Activated CD4-positive, CD25-positive, alpha-beta regulatory T cell treated with anti-CD3 and anti-CD28 coated beads, Interleukin-2, amount 50 U/mL, for 16 hours (primary cell): ENCODE measurements at regions not wholly inside any gene's neighbourhood (a gene's known extent, or its start where the extent isn't known, plus 50 kb on each side); places are given as distances from the start of the nearest gene placed in this dataset.
"Not testable (repeated sequence)": the region's sequence is repeated elsewhere in the genome, so short reads cannot be mapped to it uniquely, and the experiment has no call there.

Source experiments
- DNase-seq: peaks from one replicate; pipeline ENCODE4 v3.0.0-alpha.2; 2020; ENCODE audit warnings: low read depth, low spot score

DNA sequence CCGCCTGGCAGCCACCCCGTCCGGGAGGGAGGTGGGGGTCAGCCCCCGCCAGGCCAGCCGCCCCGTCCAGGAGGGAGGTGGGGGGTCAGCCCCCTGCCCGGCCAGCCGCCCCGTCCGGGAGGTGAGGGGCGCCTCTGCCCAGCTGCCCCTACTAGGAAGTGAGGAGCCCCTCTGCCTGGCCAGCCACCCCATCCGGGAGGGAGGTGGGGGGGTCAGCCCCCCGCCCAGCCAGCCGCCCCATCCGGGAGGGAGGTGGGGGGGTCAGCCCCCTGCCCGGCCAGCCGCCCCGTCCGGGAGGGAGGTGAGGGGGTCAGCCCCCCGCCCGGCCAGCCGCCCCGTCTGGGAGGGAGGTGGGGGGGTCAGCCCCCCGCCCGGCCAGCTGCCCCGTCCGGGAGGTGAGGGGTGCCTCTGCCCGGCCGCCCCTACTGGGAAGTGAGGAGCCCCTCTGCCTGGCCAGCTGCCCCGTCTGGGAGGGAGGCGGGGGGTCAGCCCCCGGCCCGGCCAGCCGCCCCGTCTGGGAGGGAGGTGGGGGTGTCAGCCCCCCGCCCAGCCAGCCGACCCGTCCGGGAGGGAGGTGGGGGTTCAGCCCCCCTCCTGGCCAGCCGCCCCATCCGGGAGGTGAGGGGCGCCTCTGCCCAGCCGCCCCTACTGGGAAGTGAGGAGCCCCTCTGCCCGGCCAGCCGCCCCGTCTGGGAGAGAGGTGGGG is 476.6 kb downstream of the MID1IP1 start:
- not testable (repeated sequence) for DNase-seq

DNA sequence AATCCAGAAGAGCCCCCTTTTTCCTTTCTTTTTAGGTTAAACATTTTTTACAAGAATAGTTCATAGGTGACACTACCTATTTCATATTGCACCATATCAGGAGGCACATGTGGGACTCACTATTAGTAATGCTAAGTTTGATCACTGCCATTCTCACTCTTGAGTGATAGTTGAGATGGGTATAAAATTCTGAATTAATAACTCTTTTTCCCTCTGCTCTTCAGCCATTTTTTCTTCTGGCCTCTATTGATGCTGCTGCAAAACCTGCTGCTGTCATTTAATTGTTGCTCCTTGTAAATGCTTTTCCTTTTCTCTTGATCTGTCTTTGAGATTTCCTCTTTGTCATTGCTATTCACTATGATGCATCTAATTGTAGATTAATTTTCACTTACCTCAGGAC is 482.0 kb downstream of the MID1IP1 start:
- DNase-seq = no peak

DNA sequence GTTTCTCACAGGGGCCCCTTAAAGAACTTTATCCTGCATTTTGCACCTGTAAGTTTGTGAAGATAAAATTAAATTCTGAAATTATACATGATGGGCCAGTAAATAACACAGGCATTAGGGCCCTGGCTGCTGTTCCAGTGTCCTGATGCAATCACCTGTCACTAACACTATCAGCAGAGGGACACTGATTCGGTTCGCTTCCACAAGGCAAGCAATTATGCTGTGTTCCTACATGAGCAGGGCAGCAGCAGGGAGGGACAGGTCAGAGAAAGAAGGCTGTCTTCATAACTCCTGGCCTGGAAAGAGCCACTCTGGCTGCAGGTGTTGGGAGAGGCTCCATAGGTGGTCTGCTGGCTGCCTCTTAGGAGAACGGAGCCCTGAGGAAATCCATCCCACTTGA is 487.3 kb downstream of the MID1IP1 start:
- no peak for DNase-seq

DNA sequence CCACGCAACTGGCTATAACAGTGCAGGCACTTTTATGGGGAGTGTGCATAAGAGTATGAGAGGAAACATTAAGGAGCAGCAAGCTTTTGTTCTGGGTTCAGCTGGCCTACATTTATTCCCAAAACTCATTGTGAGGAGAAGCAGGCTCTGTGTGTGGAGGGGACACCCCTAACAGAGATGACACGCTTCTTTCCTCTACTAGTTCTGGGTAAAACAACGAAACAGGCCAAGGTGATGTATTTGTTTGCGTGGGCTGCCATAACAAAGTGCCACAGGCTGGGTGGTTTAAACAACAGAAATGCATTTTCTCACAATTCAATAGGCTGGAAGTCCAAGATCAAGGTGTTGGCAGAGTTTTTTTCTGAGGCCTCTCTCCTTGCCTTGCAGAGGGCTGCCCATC is 488.6 kb downstream of the MID1IP1 start:
- DNase-seq = no peak

DNA sequence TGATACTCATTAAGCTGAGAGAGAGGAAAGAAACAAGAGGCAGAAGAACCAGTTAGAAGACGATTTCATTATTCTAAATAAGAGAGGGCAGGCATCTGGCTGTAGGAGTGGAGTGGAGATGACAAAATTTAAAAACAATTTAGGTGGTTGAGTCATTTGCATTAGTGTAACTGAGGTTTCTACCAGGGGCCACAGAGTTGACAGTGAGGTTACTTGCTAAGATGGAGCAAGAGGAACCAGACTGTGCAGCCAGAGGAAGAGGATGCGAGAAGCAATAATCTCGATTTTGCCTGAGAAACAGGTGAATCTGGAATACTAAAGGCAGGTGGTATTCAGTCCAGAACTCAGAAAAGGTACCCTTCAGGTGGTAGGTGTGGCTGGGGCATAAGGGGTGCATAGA is 491.9 kb downstream of the MID1IP1 start:
- DNase-seq = no peak

DNA sequence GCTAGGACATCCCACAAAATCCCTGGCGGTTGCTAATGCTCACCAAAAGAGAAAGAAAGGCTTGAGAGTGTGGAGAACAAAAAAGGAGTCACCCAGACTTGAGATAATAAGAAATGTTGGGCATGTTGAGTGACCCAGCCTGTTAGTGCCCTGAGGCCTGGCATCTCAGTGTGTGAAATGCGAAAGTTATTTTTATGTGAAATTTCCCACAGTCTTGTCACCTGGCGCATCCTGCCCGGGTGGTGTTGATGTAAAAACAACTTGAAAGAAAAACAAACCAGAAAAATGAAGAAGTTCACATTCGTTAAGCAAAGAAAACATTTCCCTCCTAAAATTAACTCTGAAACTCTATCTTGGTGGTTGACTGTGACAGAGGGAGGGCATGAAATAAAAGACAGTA is 495.2 kb downstream of the MID1IP1 start:
- no peak for DNase-seq

DNA sequence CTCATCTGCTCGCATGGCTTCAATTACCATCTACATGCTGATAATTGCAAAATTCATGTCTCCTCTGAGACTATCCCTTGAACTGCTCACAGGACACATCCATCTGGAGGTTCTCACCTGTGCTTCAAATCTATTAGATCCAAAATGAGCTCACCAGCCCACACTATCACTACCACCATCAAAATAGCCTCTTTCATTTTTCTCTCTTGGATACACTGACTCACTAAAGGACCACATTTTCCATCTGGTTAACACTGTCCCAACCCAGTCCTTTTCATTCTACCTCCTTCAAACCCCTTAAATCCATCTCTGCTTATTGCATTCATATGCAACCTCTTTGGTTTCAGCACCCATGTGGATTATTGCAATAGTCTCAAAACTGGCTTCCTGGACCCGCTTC is 497.6 kb downstream of the MID1IP1 start:
- no peak for DNase-seq

DNA sequence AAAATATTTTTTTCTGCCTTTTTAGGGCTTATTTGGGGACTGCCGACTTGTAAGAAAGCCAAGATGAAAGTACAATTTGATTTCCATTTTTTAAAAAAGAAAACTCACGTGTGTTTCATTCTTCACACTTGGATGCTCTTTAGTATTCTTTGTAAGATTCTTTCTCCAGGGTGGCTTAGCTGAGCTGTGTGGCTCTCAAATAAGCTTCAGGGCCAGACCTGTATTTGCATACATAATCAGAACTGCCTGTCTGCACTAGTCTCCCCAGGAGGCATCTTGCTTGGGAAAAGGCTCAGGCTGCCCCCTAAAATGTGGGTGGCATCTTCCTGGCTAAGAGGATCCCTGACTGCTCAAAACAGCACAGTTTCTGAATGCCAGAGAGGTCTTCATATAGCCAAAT is 498.4 kb downstream of the MID1IP1 start:
- no peak for DNase-seq

DNA sequence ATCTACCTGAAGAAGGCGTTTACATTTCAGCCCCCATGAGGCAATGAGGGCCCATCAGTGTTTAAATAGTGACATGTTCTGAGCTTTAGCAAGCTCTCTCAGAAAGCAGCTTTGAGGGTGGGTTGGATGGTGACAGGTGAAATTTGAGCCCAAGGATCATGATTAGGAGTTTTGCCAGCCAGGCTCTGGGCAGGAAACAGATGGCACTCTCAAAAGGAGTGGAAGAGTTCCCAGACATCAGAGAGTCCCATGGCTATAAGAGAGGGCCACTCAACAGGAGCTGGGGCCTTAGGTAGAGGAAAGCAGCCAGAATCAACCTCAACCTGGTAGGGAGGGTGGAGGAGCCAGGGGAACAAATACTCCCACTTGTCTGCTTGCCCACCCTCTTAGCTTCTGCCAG is 499.8 kb downstream of the MID1IP1 start:
- DNase-seq = no peak

DNA sequence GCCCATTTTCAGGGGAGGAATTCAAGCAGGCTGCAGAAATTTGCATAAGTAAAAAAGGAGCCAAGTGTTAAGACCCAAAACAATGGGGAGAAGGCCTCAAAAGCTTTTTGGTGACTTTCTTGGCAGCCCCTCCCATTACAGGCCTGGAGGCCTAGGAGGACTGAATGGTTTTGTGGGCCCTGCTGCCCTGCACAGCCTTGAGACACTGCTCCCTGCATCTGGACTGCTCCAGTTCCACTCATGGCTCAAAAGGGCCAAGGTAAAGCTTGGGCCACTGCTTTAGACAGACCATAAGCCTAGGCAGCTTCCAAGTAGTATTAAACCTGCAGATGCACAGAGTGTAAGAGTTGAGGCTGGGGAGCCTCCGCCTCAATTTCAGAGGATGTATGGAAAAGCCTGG is 501.6 kb downstream of the MID1IP1 start:
- no peak for DNase-seq

DNA sequence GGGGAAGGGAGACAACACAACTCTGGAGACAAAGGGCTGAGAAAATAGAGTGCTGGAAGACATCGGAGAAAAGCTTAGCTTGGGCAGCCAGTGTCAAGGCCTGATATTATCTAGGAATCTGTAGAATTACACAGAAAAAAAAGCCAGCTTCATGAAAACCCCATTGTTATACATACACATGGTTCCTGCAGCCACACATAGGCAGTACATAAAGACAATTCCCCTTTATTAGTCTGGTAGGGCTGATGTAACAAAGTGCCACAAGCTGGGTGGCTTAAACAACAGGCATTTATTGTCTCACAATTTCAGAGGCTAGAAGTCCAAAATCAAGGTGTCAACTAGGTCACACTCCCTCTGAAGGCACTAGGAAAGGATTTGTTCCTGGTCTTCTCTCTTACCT is 503.5 kb downstream of the MID1IP1 start:
- no peak for DNase-seq

DNA sequence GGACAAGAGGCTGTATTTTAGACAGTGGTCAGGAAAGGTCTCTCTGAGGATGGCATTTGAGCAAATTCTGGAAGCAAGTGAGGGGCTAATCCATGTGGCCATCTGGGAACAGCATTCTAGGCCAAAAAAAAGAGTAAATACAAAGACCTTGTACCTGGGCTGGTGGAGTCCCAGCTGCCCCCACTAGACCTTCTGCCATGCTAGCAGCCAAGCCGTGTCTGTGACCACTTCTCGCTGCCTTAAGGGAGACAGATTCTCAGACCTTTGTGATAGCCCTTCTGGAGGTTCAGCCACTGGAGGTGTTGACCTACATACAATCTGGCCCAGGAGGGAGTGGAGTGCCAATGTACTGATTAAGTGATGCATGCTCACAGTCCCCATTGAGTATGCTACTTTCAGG is 506.2 kb downstream of the MID1IP1 start:
- DNase-seq = no peak

DNA sequence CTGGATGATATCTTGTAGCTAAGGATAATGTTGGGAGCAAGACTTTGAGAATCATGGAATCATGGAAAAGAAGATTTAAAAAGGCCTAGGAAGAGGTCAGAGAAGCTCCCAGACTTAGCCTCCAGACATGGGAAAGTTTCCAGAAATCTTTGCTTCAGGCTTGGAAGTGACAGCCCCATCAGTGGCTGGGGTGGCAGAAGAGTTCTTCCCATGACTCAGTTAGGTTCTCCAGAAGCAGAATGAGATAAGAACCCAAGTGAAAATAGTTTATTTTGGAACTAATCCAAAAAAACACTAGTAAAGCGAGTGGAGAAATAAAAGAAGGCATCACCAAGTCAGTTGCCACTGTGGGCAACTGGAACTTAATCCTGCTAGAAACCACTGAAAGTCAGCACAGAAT is 506.9 kb downstream of the MID1IP1 start:
- no peak for DNase-seq

DNA sequence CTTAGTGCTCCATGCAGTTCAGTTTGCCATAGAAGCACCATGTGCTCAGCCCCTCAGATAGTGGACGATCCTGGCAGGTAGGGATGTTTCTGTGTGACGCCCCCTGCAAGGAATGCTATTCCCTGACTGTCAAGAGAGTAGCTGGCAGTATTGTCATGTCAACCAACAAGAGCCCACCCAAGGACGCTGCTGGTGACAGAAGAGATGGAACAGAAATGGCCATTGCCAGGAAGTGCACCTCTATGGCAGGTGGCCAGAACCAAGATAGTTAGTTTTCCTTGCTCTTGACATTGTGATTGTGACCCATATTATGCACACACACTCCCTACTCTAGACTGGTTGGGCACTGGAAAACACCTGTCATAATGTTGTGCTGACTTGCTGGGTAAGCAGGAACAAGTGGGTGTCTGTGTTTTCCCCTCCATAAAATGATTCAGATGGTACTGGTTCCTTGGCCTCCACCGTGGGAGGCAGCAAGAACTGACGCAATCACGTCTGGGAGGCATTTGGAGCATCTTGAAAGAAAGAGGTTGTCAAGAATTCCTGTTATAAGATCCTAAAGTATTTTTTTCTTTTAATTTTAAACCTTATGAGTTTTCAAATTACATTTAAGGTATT is 507.9 kb downstream of the MID1IP1 start:
- DNase-seq = peak; percentile 33

DNA sequence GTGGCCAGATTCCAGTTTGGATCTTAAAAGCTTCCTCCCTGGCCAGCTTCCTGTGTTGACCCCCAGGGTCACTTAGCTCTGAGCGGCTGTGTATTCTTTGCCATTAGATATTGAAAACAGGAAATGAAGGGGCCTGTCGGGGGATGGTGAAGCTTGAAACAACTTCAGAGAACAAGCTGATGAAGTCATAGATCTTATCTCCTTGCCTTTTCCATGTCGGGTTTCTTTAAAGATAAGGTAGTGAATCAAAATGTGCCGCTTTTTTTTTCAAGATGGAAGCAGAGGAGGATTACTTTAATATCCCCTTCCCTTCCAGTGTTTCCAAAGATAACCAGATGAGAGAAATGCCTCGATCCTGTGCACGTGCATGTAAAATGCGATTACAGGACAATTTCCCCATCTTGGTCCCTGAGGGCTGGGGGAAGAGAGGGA is 508.5 kb downstream of the MID1IP1 start:
- peak; percentile 28 for DNase-seq

DNA sequence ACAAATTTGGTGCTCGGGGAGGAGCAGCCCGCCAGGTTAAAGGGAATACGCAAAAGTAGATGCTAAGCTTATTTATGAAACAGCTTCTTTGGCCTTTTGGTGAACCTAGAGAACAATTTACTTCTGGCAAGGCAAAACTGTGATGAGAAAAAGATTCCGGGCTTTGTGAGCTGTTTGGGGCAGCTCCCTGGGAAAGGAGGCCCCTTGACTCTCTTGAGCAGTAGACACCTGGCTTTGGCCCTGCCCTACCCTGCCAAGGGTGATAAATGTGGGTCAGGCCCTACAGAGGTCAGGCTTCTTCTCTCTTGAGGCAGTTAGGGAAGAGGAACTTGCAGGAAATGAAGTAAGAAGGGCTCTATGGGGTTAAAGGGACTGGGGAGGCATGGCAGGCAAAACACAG is 509.6 kb downstream of the MID1IP1 start:
- DNase-seq = no peak

DNA sequence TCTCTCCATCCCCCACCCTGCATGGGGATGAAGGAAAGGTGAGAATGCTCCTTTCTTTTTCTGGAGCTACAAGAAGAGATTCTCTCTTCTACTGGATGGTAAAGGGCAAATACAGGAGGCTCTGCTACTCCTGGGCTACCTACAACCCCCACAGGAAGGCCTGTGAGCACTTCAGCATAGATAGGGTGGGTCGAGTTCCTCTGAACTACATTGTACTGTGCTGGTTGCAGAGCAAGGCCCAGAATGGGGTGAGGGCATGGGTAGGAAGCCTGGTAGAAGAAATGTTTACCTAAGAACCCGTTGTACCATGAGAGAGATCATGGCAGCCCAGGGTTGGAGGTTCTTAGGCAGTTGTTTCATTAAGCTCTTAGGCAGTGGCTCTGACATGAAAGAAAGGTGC is 510.4 kb downstream of the MID1IP1 start:
- DNase-seq = no peak

DNA sequence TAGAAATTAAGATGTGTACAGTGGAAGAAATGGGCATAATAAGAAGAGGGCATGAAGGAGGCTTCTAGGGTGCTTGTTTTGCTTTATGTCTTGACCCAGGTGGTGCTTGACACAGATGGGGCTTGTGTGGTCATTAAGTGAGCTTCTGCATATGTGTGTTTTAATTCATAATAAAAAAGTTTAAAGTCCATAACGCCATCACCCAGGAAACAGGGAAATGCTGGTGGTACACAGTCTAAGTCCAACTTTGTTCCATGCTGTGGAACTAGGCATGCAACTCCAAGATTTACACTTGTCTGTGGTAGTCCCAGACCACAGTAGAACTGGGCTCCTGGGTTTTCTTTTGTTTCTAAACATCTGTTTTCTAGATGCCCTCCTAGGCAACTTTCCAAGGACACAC is 511.9 kb downstream of the MID1IP1 start:
- no peak for DNase-seq

DNA sequence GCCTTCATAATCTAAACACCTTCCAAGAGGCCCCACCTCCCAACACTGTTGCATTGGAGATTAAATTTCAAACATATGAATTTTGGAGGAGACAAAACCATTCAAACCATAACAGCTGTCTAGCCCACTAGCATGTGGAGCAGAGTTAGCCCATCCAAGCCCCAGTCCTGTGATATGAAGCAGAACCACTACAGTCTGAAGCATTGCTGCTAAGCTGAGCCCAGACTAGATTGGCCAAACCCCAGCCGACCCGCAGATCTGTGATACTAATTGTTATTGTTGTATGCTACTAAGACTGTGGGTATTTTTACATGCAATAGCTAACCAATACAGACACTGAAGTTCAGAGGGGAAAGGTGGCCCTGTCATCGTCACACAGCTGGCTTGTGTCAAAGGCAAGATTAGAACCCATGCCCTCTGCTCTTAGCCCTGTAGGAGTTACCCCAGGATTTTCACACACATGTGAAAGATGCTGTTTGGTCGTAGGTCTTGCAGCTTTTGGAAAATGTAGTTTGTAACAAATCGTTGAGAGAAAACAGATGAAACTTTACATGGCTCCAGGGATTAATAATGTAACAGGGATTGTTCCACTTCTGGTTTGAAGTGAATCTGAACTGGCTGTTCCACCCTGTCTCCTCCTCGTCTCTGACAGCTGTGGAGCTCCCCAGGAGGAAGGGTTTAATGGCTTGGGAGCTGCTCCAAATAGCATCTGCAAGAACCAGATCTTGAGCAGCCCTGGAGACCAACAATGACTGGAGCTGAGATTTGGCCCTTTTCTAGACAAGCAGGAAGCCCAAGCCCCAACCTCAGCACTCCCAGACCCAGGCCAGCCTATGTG is 517.5 kb downstream of the MID1IP1 start:
- no peak for DNase-seq

DNA sequence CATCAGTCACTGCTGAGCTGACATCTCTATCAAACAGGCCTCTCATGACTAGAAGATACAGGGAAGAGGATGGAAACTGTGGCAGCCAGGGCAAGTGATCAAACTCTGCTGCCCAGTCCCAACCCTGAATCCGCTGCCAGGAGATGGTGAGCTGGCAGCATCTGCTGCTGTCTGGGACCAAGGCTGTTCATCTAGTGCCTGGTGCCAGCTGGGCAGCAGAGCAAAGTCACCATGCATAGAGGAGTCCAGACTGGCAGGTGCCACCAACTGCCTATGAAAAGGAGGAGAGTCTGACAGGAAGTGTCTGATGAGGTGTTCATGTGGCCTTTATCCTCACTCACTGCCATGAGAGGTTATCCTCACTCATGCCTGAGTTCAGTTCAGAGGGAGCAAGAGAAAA is 518.9 kb downstream of the MID1IP1 start:
- DNase-seq = no peak

DNA sequence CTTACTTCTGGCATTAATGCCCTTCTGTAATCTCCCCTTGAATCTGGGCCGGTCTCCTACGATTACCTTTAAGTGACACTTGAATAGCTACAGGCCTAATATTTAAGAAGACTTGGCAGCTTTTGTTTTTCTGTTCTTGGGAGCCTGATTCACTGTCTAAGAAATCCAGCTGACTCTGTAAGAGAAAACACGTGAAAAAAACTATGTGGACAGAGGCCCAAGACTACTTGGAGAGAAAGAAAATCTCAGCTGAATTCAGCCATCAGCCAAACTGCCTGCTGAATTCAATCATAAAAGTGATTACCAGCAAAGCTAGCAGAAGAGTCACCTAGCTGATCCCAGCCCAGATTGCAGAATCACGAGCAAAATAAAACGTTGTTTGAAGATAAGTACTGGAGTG is 521.2 kb downstream of the MID1IP1 start:
- DNase-seq = no peak

DNA sequence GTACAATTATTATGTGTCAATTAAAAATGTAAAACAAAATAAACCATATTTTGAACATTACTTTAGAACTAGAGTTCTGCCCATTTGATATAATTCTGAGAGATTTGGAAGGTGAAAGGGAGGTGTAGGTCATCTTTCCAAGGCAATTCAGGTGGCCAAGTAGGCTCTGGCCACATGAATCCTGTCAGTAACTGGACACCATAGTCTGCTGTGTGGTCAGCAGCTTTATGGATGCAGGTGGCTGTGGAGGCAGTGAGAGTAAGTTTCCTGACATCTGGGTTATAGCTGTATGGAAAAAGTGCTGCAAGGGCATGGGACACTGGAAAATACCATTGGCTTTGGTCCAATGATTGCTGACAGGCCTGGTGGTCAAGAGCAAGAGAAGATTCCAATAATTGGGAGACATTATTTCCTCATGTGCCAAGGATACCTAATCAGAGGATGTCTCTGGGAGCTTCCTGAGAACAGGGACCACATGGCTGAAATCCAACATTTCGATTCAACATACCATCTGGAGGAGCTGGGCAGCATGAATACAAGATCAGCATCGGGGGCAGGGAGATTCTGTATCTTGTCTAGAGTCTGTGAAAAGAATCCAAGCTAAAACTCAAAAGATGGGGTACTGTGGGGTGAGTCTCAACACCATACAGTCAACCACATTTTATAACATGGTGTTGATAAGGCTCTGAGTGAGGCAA is 523.1 kb downstream of the MID1IP1 start:
- DNase-seq = no peak
